Stimulated activated CD8-positive, alpha-beta memory T cell treated with anti-CD3 and anti-CD28 coated beads, Interleukin-2, amount 100 ng/mL, for 48 hours (primary cell): ENCODE measurements at regions not wholly inside any gene's neighbourhood (a gene's known extent, or its start where the extent isn't known, plus 50 kb on each side); places are given as distances from the start of the nearest gene placed in this dataset.
A peak's percentile ranks its signal among the peaks of the same experiment; 100 is the strongest.

Experiments
- DNase-seq, 2 donors: peaks; one replicate each; pipeline ENCODE4 v3.0.0-alpha.2; 2020; ENCODE audit warnings: low read depth in 2 of 2

DNA sequence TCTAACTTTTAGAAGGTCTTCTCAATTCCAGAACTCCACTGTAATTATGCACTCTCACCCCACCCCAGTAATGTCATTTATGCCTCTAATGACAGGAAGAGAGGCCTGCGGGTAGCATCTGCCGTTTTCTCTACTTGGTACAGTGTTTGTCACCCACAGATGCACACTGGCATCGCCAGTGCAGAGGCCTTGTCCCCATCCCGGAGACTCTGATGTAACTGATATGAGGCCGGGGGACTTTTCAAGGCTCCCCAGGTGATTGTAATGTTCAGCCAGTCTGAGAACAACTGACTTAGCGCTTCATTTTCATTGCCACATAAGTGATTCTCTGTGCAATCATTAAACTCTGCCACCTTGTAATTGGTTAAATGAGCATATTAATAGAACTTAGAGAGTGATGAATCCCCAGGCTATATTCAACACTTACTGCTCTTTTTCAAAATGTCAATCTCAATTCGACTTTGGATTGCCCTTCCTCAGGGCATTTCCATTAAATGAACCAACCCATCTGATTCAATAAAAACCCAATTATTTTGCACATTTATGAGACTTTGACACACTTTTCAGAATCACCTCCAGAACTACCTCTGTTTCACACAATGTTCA is 113.2 kb downstream of the HERPUD2 start:
- DNase-seq: no peak

DNA sequence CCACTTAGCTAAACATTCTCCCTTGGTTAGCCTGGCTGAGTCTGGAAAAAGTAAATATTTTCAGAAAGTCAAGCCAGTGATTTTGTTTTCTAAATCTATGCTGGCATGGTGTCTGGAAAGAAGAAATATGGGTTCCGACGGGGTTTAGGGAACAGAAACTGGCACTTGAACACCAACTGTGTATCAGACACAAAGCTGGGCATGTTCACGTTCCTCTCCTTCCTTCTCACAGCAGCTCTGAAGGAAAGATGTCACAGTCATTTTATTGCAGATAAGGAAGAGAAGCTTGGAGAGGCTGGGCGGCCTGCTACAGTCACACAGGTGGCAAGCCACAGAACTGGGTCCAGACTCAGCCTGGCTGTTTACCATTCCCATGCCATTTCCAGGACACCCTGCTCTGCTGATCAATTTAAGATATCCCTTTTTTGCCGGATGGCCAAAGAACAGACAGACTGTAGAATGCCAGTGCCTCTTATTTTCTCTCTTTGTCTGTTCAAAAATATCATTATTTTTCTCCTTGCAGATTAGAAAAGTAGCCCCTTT is 118.8 kb downstream of the HERPUD2 start:
- no peak for DNase-seq

DNA sequence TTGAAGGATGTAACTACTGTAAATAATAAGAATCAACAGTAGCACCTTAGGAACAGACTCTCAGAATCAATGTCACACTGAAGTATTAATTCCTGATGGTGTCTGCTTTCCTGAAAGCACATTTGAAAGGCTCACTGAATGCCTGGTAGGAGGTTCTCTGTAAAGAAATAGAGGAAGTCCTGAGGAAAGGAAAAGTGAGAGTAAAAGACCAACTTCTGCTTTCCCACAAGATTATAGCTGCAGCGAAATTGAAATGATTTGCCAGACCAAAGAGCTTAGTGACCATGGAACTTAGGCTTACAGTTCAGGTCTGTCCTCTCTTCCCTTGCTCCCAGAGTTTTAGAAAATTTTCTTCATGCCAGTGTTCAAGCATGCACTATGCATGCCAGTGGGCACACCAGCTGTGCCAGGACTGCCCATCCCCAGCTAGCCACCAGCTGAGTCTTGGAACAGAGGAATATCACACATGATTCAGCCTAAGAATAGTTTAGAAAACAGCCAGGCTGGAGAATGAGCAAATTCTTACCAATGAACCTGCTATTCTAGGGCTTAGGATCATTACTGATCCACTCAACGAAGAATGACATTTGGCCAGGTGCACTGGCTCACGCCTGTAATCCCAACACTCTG is 123.2 kb downstream of the HERPUD2 start:
- DNase-seq: no peak

DNA sequence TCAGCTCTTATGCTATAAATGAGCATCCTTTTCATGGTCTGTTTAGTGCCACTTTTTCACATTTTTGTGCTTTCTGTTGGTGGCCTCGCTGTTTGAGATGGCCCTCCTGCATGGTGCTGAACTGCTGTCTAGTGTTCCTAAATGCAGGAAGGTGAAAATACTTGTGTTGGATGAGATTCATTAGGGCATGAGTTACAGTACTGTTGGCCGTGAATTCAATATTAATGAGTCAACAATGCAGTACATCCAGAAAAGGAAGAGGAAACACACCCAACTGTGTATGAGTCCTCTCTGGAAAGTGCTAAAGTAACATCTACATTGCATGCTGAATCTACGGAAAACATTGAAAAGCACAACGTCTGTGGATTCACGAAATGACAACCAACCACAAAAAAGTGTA is 124.0 kb downstream of the HERPUD2 start:
- DNase-seq: no peak

DNA sequence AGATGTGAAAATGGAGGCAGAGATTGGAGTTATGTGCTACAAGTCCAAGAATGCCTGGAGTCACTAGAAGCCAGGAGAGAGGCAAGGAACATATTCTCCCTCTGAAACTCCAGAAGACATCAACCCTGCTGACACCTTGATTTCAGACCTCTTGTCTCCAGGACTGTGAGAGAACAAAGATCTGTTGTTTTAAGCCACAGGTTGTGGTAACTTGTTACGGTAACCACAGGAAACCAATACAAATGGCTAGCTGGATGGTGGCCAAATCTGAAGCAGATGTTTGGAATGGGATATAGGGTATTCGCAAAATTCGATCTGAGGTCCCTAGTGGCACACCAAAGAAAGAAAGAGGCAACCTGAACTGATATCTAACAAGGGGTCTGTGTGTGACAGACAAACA is 129.0 kb downstream of the HERPUD2 start:
- no peak for DNase-seq

DNA sequence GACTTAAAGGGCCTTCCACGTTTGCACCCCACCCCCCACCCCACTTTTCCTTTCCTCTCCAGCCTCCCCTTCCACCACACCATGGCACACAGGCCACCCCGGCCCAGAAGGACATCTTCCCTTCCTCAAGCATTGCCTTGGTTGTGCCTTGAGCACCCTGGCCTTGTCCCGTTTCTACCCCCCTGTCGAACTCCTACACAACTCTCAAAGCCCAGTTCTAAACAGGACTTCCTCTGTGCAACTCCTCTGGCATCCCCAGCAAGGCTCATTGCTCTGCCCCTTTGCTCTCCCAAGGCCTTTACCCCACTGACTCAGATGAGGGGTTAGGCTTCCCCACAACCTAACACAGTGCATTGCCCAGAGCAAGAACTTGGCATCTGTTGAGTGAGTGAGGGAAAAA is 136.1 kb downstream of the HERPUD2 start:
- DNase-seq: no peak

DNA sequence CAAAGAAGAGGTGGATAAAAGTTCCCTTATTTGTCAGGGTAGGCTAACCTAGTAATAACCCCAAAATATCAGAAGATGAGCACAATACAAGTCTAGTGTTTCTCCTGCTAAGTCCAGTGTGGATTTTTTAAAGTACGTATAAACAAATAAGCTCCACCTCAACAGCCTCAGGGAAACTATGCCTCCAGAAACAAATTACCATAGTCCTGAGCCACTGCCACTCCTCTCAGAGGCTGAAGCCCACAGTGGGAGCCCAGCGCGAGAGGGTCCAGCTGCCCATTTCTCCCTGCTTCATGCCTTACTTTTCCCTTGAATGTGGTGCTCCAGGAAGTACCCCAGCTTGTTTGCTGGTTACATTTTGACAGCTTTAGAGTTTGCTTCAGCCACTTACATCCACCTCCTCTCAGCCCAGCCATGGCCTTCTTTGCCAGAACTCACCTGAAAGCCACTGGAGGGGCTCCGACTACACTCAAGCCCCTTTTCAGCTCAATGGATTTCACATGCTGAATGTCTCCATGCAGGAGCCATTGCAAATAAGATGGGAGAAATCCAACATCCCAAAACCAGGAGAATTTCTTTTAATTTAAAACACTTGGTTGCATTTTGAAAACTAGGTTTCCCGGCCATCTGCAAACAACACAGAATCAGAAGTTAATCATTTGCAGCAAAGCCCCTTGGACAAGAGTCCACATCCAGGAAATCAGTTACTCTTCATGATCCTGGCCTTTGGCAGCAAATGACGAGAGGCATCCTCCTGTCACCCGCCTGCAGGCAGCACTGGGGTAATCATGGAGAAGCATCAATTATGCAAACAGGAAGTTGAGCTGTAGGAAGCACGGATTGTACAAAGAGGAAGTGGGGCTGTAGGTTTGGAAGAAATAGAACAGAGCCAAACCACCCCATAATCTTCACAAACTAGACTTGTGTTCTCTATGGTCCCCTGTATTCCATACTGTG is 138.1 kb downstream of the HERPUD2 start:
- no peak for DNase-seq

DNA sequence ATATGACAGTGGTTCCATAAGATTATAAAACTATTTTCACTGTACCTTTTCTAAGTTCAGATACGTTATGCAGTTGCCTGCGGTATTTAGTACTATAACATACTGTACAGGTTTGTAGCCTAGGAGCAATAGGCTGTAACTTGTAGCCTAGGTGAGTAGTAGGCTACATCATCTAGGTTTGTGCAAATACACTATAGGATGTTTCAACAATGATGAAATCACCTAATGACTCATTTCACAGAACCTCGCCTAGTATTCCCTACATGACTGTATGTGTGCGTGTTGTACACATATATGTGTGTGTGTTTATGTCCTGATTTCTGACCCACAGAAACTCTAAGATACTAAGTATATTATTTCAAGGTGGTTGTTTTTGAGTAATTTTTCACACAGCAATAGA is 139.0 kb downstream of the HERPUD2 start:
- no peak for DNase-seq

DNA sequence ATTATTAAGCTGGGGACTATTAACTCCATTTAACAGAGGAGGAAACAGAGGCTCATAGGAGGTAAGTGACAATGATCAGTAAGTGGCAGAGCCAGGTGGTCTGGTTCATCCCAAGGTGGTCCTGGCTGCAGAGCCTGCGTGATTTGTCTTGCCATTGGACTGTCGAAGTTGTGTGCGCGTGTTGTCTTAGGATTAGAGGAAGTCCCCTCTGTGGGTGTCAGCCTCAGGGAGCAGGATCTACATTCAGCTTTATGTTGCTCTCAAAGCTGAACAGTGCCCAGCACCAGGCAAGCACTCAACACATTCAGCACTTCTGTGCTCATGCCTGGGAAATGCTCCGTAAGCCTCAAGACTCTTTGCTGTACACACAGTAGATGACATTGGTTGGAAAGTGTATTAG is 139.5 kb downstream of the HERPUD2 start:
- no peak for DNase-seq

DNA sequence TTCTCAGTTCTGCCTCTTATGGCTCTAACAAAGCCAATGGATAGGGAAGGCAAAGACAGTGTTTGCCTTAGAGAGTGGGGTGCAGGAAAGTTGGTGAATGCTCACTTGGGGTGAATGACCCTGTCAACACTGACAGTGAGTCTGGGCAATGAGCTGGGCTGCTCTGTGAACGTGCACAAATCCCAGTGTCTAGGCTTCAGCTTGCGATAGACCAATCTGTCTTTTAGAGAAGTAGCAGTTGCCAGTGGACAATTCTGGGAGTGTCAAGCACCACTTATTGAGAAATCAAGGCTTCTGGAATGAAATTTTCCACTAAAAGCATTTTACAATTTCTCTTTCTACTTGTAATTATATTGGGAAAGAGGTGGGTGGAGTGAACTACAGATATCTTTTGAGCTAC is 141.4 kb downstream of the HERPUD2 start:
- no peak for DNase-seq

DNA sequence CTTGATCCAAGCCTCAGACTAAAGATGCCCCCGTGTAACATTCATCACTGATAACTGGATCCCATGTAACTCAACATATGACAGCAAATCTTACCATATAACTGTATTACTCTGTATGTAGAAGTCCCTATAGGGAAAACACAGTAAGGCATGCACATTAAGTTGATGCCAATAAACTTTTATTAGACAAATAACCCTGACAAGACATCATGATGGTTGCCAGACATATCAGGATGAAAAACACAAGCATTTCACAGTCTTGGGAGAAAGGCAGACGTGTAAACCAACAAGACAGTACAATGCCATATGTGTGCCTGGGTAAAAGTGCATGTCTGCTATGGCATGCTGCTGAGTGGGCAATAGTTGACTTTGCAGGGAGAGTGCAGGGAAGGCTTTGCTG is 142.2 kb downstream of the HERPUD2 start:
- no peak for DNase-seq

DNA sequence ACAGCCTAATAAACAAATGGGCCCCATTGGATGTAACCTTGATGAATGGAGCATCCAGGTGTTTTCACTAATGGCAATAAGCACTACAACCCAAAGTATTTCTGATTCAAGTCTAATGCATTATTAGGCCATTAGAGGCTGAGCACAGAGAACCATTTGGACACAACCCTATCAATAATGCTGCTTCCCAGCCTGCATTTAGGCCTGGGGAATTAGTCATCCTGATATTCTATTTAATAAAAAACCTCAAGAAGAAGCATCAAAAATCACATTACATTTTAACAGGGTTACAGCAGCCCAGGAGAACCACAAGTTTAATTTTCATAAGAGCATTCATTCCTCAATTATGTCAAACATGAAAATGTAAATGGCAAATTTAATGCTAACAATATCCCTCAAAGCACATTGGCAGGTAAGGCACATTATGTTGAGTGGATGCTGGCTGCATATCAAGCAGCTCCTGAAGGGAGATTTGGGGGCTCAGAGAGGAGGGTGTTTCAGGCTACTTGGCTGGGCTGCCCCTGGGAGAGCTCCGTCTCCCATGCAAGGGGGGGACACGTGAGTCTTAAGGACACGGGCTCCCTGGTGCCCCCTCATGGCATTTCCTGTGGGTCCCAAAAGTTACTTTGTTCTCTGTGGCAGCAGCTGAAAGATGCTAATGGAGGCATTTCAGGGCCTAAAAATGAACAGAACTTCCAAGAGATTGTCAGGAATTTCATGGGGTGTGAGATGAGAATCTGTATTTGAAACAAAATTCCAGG is 143.4 kb downstream of the HERPUD2 start:
- no peak for DNase-seq

DNA sequence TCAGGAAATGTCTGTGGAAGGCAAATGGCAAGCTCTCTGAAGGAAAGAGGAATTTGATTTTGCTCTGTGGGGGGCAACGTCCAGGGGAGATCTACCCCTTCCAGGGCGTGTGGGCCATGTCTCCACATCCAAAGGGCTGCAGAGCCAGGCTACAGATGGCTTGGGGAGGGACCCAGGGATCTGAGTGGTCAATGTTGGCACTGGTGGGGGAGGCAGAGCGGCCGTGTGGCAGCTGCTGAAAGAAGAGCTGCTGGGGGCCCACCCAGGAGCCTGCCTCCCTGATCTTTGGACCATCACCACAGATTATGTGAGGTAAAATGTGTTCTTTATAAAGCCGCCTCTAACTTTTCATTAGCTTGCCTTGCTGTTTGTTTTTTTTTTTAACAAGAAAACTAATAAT is 144.1 kb downstream of the HERPUD2 start:
- DNase-seq: no peak

DNA sequence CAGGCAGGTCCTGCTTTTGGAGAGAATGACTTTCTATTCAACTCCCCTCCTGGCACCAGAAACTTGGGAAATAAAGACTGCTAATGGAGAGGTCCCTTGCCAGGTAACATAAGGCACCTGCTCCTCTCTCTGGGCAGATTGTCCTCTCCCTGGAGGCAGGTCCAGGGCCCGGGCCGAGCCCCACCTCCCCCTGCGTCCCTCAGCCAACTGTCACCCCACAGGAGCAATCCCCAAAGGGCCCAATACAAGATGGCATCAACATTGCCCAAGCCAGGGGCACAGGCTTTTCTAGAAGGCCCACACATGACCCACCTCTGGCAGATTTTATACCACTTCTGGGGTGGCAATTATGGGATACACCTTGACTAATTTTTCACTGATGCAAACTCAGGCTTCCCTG is 145.2 kb downstream of the HERPUD2 start:
- no peak for DNase-seq

DNA sequence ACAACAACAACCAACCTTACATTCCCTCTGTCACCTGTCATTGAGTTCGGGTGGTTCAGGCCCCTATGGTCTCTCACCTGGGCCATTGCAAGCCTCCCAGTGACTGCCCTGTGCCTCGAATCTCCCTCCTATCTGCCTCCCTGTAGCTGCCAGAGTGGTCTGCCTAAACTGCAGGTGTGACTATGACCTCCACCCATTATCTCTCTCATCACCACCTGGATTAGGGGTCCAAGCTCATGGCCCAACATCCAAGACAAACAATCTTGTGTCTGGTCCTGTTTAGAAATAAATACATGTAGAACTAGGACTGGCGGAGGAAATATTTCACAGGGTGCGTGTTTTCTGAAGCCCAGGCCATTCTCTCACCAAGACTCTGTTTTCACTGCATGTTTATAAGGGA is 146.6 kb downstream of the HERPUD2 start:
- DNase-seq: no peak

DNA sequence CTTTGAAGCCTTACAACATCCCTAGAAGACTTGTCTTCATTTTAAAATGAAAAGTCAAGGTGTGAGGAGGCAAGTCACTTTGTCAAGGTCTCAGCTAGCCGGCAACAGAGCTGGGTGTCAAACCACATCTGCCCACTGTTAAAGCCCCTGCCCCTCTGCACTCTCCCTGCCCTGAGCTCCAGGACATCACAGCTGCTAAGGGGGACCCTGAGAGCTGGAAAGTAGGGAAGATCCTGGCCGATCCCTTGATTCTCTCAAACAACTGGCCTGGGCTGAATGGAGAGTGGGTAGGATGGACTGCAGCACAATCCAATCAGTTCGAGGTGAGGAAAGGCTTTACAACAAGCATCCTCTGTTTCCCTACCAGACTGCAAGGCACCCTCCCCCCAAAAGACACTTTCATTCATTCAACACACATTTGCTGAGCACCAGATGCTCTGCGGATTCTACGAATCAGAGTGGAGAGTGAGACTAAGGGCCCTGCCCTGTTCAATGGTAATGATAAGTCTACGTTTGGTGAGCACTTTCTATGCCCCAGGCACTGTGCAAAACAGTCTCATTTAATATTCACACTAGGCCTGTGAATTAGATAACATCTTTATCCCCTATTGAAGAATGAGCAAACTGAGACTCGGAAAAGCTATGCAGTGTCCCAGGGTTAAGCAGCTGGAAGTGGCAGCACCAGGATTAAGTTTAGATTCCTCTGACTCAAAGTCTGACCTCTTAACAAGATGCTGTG is 148.1 kb downstream of the HERPUD2 start:
- no peak for DNase-seq

DNA sequence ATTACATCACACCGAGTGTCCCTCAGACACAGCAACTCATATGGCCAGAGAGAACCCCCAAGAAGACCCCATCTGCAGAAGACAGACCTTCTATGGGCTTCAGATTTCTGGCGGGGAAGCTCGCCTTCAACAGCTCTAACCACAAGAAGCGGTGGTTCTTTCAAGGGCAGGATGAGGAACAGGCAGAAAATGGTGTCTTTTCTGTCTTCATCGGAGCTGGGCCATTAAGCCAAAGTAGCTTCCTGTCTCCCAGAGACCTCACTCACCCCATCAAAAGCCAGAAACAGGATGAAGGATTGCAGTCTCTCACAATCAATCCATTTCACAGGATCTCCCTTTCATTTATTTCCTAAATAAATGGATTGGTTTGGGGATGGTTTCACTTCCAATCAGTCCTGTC is 149.1 kb downstream of the HERPUD2 start:
- no peak for DNase-seq

DNA sequence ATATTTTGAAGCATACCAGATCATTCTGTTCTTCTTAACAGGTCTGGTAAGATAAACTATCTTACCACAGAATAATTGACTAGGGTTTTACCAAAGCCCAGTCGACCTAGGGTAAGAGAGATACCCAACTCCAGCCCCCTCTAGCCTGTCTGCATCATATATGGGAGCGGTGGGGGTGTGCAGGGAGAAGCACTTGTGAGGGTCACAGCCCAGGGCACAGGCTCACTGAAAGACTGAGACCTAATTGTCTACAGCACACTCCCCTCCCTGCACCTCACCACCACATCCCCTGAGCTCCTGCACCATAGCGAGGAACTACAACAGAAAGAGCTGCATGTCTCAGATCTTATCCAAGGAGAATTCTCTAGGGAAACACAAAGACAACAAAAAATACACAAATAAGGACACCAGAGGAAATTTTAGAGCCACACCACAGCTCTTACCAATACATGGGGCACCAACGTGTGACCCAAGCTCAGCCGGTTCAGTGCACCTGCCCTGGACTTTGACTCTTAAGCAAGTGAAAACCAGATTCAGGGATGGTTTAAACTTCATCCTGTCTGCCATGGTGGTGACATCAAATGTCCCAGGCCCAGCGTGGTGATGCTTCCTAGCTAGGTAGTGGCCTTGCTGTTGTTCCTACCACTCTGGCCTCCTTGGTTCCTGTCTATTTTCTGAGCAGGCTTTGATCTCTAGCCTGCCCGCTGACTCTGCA is 150.8 kb downstream of the HERPUD2 start:
- DNase-seq: no peak

DNA sequence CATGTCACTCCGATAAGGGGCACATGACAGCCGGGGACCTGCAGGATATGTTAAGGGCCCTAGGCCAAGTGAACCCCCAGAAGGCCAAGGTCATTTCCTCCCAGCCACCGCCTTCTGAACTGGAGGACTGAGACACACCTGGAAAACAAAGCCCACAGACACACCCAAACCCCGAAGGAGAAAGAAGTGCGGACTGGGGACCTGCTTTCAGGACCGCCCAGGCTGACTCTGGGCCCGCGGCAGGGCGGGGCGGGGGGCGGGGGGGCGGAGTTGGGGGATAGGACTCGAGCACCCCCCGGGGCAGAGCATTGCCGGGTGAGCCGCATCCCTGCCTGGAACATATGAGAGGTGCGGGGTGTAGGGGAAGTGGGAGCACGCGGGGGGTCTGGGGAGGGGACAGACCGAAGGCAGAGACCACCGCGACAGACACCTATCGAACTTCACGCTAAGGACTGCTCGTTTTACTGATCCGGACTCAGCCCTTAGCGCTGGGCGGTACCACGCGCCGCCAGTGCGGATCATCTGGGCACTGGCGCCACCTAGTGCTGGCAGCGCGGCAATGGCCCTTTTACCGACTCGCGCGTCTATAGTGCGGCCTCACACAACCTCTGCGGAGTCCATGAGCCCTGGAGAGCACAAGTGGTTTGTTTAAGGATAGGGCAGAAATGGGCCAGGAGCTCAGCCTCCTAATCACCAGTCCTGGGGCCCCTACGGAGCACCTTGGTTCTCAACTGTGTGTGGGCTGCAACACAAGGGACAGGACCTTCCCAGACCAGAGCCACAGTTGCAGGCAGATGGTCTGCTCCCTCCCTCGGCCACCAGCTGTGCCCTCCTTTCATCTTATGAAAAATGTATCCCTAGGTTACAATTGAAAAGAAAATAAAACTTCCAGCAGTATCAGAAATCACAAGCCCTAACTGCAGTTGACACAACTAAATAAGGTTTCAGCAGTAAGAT is 157.6 kb downstream of the HERPUD2 start:
- peak; percentile 65 to 73 for DNase-seq
